MM.1S (cell line): ENCODE measurements at regions not wholly inside any gene's neighbourhood (a gene's known extent, or its start where the extent isn't known, plus 50 kb on each side); places are given as distances from the start of the nearest gene placed in this dataset.

Experiments used
- EZH2 ChIP-seq: fragments of 300-600 bp; sonication (generic); optimal IDR thresholded peaks from 2 replicates; pipeline ENCODE3; 2017; ENCODE audit warnings: low read depth, mild to moderate bottlenecking, antibody characterized with exemption, low read length, mixed read lengths
- TF ChIP-seq, protein P1 (sequence below): fragments of 300-600 bp; sonication (generic); IDR thresholded peaks from 2 replicates; pipeline ENCODE4 v1.5.1; 2016; ENCODE audit warnings: antibody characterized with exemption, low read length, mixed read lengths

DNA sequence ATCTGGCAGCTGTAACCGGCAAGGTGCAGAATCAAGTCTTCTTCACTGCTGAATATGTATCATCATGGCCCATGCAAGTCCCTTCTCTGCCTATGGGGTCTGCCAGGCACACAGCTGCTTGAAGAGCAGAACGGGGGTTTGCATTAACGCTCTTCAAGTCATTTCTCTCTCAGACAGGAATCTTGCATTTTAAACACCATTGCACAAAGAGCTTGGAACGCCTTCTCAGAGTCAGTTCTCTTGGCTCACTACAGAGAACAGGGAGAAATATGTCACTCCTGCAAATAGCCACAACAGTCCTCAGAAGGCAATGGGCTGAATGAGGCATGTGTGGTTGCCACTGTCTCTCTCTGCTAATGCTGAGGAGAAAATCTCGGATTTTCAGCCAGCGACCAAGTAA, 2173.5 kb upstream of the PIK3C3 start:
- TF ChIP-seq, protein P1, sequence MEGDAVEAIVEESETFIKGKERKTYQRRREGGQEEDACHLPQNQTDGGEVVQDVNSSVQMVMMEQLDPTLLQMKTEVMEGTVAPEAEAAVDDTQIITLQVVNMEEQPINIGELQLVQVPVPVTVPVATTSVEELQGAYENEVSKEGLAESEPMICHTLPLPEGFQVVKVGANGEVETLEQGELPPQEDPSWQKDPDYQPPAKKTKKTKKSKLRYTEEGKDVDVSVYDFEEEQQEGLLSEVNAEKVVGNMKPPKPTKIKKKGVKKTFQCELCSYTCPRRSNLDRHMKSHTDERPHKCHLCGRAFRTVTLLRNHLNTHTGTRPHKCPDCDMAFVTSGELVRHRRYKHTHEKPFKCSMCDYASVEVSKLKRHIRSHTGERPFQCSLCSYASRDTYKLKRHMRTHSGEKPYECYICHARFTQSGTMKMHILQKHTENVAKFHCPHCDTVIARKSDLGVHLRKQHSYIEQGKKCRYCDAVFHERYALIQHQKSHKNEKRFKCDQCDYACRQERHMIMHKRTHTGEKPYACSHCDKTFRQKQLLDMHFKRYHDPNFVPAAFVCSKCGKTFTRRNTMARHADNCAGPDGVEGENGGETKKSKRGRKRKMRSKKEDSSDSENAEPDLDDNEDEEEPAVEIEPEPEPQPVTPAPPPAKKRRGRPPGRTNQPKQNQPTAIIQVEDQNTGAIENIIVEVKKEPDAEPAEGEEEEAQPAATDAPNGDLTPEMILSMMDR = no peak
- TF ChIP-seq EZH2 = no peak
